Cardiac fibroblast (primary cell): ENCODE measurements at regions not wholly inside any gene's neighbourhood (a gene's known extent, or its start where the extent isn't known, plus 50 kb on each side); places are given as distances from the start of the nearest gene placed in this dataset.

Experiments used
- DNase-seq, 2 donors: peaks; one replicate each; pipeline versions ENCODE4 v3.0.0 to v3.0.0-alpha.2; 2010; ENCODE audit warnings: low read depth in 2 of 2
- H3K4me3 ChIP-seq, 2 donors: replicated peaks in 1 of 2; 1 replicate in 1 of 2; 2 replicates in 1 of 2; pipeline ENCODE4 v1.5.1; 2011; ENCODE audit warnings: low read depth in 2 of 2, low read length in 2 of 2, mild to moderate bottlenecking in 2 of 2, moderate library complexity in 1 of 2
- TF ChIP-seq, protein P1 (sequence below): IDR thresholded peaks from one replicate; pipeline ENCODE4 v1.5.1; 2011; ENCODE audit warnings: low read depth, mild to moderate bottlenecking, low read length, inconsistent platforms

DNA sequence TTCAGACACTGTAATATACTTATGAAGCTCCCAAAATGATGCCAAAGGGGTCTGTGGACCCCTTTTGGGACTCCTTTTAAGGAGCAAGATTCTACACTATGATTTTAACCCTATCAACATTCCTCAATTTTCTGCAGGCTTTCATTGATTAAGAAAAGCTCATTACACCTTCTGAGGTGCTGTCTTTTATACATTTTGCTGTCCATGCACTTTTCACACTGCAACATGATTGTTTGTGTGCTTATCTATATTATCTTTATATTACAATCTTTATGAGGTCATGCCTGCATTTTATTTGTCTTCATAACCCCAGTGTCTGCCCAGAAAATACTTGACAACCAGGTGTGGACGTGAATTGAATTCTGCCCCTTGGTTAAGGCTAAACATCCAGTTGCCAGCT, 482.6 kb upstream of the ZFHX3 start:
- no peak overlapping the region for H3K4me3 ChIP-seq
- TF ChIP-seq, protein P1, sequence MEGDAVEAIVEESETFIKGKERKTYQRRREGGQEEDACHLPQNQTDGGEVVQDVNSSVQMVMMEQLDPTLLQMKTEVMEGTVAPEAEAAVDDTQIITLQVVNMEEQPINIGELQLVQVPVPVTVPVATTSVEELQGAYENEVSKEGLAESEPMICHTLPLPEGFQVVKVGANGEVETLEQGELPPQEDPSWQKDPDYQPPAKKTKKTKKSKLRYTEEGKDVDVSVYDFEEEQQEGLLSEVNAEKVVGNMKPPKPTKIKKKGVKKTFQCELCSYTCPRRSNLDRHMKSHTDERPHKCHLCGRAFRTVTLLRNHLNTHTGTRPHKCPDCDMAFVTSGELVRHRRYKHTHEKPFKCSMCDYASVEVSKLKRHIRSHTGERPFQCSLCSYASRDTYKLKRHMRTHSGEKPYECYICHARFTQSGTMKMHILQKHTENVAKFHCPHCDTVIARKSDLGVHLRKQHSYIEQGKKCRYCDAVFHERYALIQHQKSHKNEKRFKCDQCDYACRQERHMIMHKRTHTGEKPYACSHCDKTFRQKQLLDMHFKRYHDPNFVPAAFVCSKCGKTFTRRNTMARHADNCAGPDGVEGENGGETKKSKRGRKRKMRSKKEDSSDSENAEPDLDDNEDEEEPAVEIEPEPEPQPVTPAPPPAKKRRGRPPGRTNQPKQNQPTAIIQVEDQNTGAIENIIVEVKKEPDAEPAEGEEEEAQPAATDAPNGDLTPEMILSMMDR, result no peak
- DNase-seq, result no peak

DNA sequence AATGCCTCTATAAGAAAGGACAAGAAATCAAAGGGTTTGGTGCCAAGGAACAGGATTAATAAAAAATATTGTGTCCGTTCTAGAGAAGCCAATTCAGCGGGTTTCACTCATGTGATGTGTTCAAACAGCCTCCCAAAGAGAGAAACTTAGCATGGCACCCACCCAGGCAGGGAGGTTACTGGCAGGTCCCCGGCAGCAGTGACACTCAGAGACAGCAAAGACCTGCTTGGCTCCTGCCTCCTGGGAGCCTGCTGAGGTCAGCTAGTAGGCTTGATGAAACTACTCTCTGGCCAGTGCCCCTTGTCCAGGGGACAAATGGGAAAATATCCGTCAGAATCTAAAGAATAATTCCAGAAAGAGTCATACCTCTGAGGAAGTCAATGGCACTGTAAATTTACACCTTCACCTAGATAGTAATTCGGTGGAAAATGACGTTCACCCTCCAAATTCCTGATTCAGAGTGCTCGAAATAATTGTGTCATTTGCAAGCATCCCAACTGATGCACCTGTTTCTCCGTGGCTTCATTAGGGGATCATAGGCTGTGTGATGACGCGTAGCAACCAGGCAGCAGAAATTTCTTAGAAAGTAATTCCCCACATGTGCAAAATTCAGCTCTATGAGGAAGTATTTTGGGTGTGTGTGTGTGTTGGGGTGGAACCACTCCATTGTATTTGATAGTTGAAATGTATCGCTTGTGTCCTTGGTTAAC, 481.5 kb upstream of the ZFHX3 start:
- DNase-seq, result no peak
- TF ChIP-seq, protein P1, result no peak
- H3K4me3 ChIP-seq, result no peak overlapping the region

GRCh38 chr16:73527187-73527586, 479.3 kb upstream of the ZFHX3 start:
- no peak overlapping the region for H3K4me3 ChIP-seq
- TF ChIP-seq, protein P1, result no peak
- no peak for DNase-seq

DNA sequence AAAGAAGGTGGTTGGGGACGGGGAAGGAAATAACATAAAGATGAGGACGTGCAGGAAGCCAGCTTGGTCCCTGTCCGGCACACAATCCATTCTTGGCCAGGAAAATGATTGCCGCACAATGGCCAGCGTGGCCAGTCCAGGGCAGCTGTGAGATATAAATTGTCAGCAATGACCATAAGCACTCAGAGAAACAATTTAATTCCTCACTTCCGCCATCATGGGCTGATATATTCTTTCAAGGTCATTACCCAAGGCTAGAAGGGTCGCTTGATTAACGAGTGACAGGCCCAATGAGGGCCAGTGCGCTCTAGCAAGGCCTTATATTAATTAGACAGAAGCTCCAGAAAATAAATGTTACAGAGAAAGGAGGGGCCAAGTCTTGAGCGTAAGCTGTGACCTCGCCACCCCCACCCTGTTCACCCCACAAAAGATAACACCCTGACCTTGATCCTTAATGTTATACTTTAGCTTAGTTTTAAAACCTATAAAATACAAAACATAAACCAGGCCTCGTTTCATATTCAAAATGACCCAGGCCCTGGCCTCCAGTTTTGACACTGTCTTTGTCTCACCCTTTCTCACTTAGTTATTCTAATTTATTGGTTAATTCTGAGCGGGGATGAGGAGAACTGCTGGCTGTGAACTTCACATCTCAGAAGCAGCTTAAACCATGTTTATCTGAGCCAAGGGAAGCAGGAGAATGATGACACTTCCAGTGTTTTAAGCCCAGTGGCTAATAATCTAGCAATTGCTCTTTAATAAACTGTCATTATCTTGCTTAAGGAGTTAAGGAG, 478.3 kb upstream of the ZFHX3 start:
- DNase-seq, result no peak
- H3K4me3 ChIP-seq, result no peak overlapping the region
- TF ChIP-seq, protein P1, result no peak

GRCh38 chr16:73523209-73523608, 475.3 kb upstream of the ZFHX3 start:
- DNase-seq, result no peak
- TF ChIP-seq, protein P1, result no peak
- no peak overlapping the region for H3K4me3 ChIP-seq

DNA sequence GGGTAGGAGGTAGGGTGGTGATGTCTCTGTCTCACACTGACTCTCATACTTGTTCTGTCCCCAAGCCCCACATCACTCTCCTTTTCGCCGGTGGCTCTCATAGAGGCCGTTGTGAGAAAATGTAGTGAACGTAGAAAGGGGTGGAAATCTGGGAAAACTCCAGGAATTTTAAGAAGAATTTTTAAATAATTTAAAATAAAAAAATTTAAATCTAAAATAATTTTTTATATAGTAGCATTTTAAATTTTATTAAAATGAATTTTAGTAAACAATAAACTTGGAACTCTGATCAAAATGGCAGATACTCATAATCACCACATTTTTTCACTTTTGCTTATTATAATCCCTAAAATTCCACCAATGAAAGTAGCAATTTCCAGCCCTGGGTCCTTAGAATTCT, 473.6 kb upstream of the ZFHX3 start:
- TF ChIP-seq, protein P1, result no peak
- no peak for DNase-seq
- H3K4me3 ChIP-seq, result no peak overlapping the region
